PFSK-1 (cell line): ENCODE measurements at regions not wholly inside any gene's neighbourhood (a gene's known extent, or its start where the extent isn't known, plus 50 kb on each side); places are given as distances from the start of the nearest gene placed in this dataset.

ENCODE experiments used
- FOXP2 ChIP-seq: optimal IDR thresholded peaks from 2 replicates; pipeline ENCODE3; 2011; ENCODE audit warnings: borderline replicate concordance, control low read depth, inconsistent platforms; ENCODE audit not compliant: insufficient read depth; ENCODE audit errors: extremely low read length, extremely low read depth
- REST ChIP-seq, 2 experiments: IDR thresholded peaks; 2 replicates each; pipeline versions ENCODE4 v1.6.1 to v1.8.0; 2011 to 2012; ENCODE audit warnings: low read depth in 2 of 2, low read length in 2 of 2, control low read depth in 1 of 2, inconsistent platforms in 1 of 2, mild to moderate bottlenecking in 1 of 2, moderate library complexity in 1 of 2; ENCODE audit not compliant: insufficient read depth in 1 of 2

- TF ChIP-seq FOXP2 (no peak), REST (IDR thresholded peaks at IDR 0.05; ENCODE audit: insufficient read depth in 1 of 2, low read depth in 2 of 2, low read length in 2 of 2) (no peak)
Measured at GRCh38 chr2:76310894-76311633, 600.3 kb upstream of the GCFC2 start.
